H1 (cell line): ENCODE measurements at regions not wholly inside any gene's neighbourhood (a gene's known extent, or its start where the extent isn't known, plus 50 kb on each side); places are given as distances from the start of the nearest gene placed in this dataset.

Experiments
- BACH1 ChIP-seq: IDR thresholded peaks from 2 replicates; pipeline ENCODE4 v1.6.1; 2012; ENCODE audit warnings: low read length, improper control_type of control experiment
- CEBPB ChIP-seq: IDR thresholded peaks from 2 replicates; pipeline ENCODE4 v1.6.1; 2012; ENCODE audit warnings: low read depth, low read length
- CHD7 ChIP-seq: fragments of 300-600 bp; sonication (generic); IDR thresholded peaks from 2 replicates; pipeline ENCODE4 v1.7.1; 2012; ENCODE audit warnings: low read length, moderate library complexity, mild to moderate bottlenecking, inconsistent platforms; ENCODE audit not compliant: insufficient replicate concordance
- EGR1 ChIP-seq: IDR thresholded peaks from 2 replicates; pipeline ENCODE4 v1.6.1; 2011; ENCODE audit warnings: low read depth, low read length, borderline replicate concordance
- FOSL1 ChIP-seq: IDR thresholded peaks from 2 replicates; pipeline ENCODE4 v1.6.1; 2011; ENCODE audit warnings: mild to moderate bottlenecking, low read depth, low read length, moderate library complexity; ENCODE audit not compliant: insufficient read depth
- GABPA ChIP-seq: IDR thresholded peaks from 2 replicates; pipeline ENCODE4 v1.6.1; 2011; ENCODE audit warnings: mild to moderate bottlenecking, low read length, moderate library complexity, borderline replicate concordance; ENCODE audit not compliant: insufficient read depth
- KDM4A ChIP-seq: IDR thresholded peaks from one replicate; pipeline ENCODE4 v1.7.1; 2012; ENCODE audit warnings: low read depth, mild to moderate bottlenecking, moderate library complexity, low read length, inconsistent platforms; ENCODE audit not compliant: severe bottlenecking
- PHF8 ChIP-seq: fragments of 200-600 bp; sonication (generic); conservative IDR thresholded peaks from 2 replicates; pipeline ENCODE4 v1.7.1; 2012; ENCODE audit warnings: low read depth, mild to moderate bottlenecking, inconsistent platforms, low read length, moderate library complexity
- POU5F1 ChIP-seq: IDR thresholded peaks from 2 replicates; pipeline ENCODE4 v1.6.1; 2011; ENCODE audit warnings: low read depth, mild to moderate bottlenecking, low read length, moderate library complexity
- SAP30 ChIP-seq: fragments of 300-600 bp; sonication (generic); IDR thresholded peaks from 2 replicates; pipeline ENCODE4 v1.7.1; 2012; ENCODE audit warnings: low read length, moderate library complexity, mild to moderate bottlenecking, inconsistent platforms; ENCODE audit not compliant: insufficient read depth, insufficient replicate concordance
- SP1 ChIP-seq: IDR thresholded peaks from 2 replicates; pipeline ENCODE4 v1.6.1; 2011; ENCODE audit warnings: low read depth, low read length
- TCF12 ChIP-seq: IDR thresholded peaks from 2 replicates; pipeline ENCODE4 v1.6.1; 2011; ENCODE audit warnings: low read depth, mild to moderate bottlenecking, low read length

GRCh38 chrX:124250835-124251437 is 81.5 kb upstream of the TEX13D start (continued):
- TF ChIP-seq CHD7: no peak
- no peak for TF ChIP-seq PHF8
- no peak for TF ChIP-seq EGR1
- no peak for TF ChIP-seq SP1
- no peak for TF ChIP-seq CEBPB
- TF ChIP-seq POU5F1: no peak
- TF ChIP-seq SAP30: no peak
- no peak for TF ChIP-seq GABPA
- no peak for TF ChIP-seq TCF12
- TF ChIP-seq KDM4A: no peak
- no peak for TF ChIP-seq FOSL1
- no peak for TF ChIP-seq BACH1
